Heart right ventricle (tissue), 16 donors: ENCODE measurements at regions not wholly inside any gene's neighbourhood (a gene's known extent, or its start where the extent isn't known, plus 50 kb on each side); places are given as distances from the start of the nearest gene placed in this dataset.
A peak's percentile ranks its signal among the peaks of the same experiment; 100 is the strongest.

Experiments used
- ATAC-seq, 8 donors: fragments of 200-7000 bp; cut with Tn5 transposase; one replicate each; pipeline ENCODE4 v1.9.1; 2020; ENCODE audit warnings: mild to moderate bottlenecking in 8 of 8, moderate library complexity in 8 of 8, moderate number of reproducible peaks in 1 of 8
- DNase-seq, 2 donors: peaks; one replicate each; pipeline ENCODE4 v3.0.0-alpha.2; 2020
- H3K27ac ChIP-seq, 10 donors: fragments of 200-600 bp; sonication (generic) in 2 of 10; one replicate each; pipeline versions ENCODE4 v1.5.0 to v1.8.0; 2020 to 2022; ENCODE audit warnings: mild to moderate bottlenecking in 3 of 10
- H3K27me3 ChIP-seq, 7 donors: fragments of 200-600 bp; one replicate each; pipeline ENCODE4 v1.8.0; 2021 to 2022; ENCODE audit warnings: mild to moderate bottlenecking in 2 of 7
- H3K36me3 ChIP-seq, 9 donors: fragments of 200-600 bp; sonication (generic) in 1 of 9; one replicate each; pipeline versions ENCODE4 v1.5.0 to v1.8.0; 2020 to 2022; ENCODE audit warnings: mild to moderate bottlenecking in 2 of 9
- H3K4me1 ChIP-seq, 9 donors: fragments of 200-600 bp; sonication (generic) in 1 of 9; one replicate each; pipeline versions ENCODE4 v1.5.0 to v1.8.0; 2020 to 2022; ENCODE audit warnings: mild to moderate bottlenecking in 4 of 9
- H3K4me3 ChIP-seq, 10 donors: fragments of 200-600 bp; sonication (generic) in 2 of 10; one replicate each; pipeline versions ENCODE4 v1.5.0 to v1.8.0; 2020 to 2022; ENCODE audit warnings: mild to moderate bottlenecking in 7 of 10, moderate library complexity in 2 of 10
- H3K9me3 ChIP-seq, 11 donors: fragments of 200-600 bp in 10 of 11; sonication (generic) in 2 of 11; one replicate each; pipeline versions ENCODE4 v1.5.0 to v1.8.0; 2013 to 2022; ENCODE audit warnings: mild to moderate bottlenecking in 2 of 11, control low read depth in 1 of 11, moderate library complexity in 1 of 11
- CTCF ChIP-seq, 9 donors: fragments of 200-600 bp; sonication (generic) in 2 of 9; IDR thresholded peaks; one replicate each; pipeline versions ENCODE4 v1.5.0 to v1.8.0; 2021 to 2022; ENCODE audit warnings: antibody characterized with exemption in 9 of 9, mild to moderate bottlenecking in 5 of 9, moderate library complexity in 1 of 9
- WGBS, 2 donors: extraction: QIAGEN DNeasy Blood & Tissue Kit; methylation state at CpG; one replicate each; pipeline ENCODE4 v1.1.7; 2013; ENCODE audit warnings: inconsistent platforms in 1 of 2; 5-methylcytosine and 5-hydroxymethylcytosine counted together
- intact Hi-C, 10 donors: fragments of 100-400 bp; cut with DNase I; formaldehyde crosslinking; loops; one replicate each; pipeline versions ENCODE4 v1.11.1 to v1.14.2; 2022
- donor health status: Arrhythmogenic right ventricular cardiomyopathy.
- donor health status: ischemic (EF 13 %, LVEDD 7.1; RV severe dilation, severe dysfunction).
- donor health status: healthy with polysubstance abuse.
- donor health status: DM: no; HTN: yes; CAD: no.
- donor health status: DM: no; HTN: no; CAD: no.
- donor health status: ischemic (EF 25% LVEDD 6.9; RV normal size, moderate dysfunction).
- donor health status: ischemic (EF 25% LVEDD 5.7; RV mildly dilated, moderate dysfunction).
- donor health status: healthy.
- donor health status: DM: yes; HTN: yes; CAD: no.
- donor health status: Ischemic cardiomyopathy.
- donor health status: ischemic (EF 35%, LVEDD 5.7; RV mildly dilated, moderate dysfunction).
- donor health status: nonischemic (EF 11% LVEDD 7.7; RV severe dilation, severe dysfunction).
- donor health status: DM: yes; HTN: yes; CAD: no.
- donor health status: PGD.
- donor health status: ischemic (EF 29% LVEDD 5.4; RV normal size, mild dysfunction).
- donor health status: nonischemic (EF 23%, LVEDD 6.1; RV moderate dilation, normal function).

- intact Hi-C loops, result no loop called here
- no peak for ATAC-seq
- no peak for TF ChIP-seq CTCF (IDR thresholded peaks at IDR 0.05)
- peaks cover 0 to 21% (median 12%) of the 10 kb centered on the region in 7 donors for H3K27me3 ChIP-seq
- no peak overlapping the region for H3K27ac ChIP-seq
- H3K4me1 ChIP-seq, result no peaks in the 10 kb centered on the region
- H3K4me3 ChIP-seq, result no peak overlapping the region
- no peaks in the 10 kb centered on the region for H3K36me3 ChIP-seq
- no peak for DNase-seq
- 56 to 81% methylated on average over 1 of the region's 1 CpG for WGBS, 2 donors
- peaks cover 0 to 45% (median 23%) of the 10 kb centered on the region in 11 donors for H3K9me3 ChIP-seq
Measured at GRCh38 chr4:1589098-1589497, 95.0 kb downstream of the FAM53A start.

GRCh38 chr4:1588306-1588705 is 95.8 kb downstream of the FAM53A start:
- H3K9me3 ChIP-seq, result peaks cover 0 to 45% (median 23%) of the 10 kb centered on the region in 11 donors
- no peak for DNase-seq
- intact Hi-C loops, result no loop called here
- H3K4me1 ChIP-seq, result no peaks in the 10 kb centered on the region
- H3K36me3 ChIP-seq, result no peaks in the 10 kb centered on the region
- peaks cover 0 to 14% (median 5%) of the 10 kb centered on the region in 7 donors for H3K27me3 ChIP-seq
- no peak overlapping the region for H3K27ac ChIP-seq
- TF ChIP-seq CTCF (IDR thresholded peaks at IDR 0.05), result no peak
- ATAC-seq, result no peak
- H3K4me3 ChIP-seq, result no peak overlapping the region
- WGBS, 2 donors, result 83 to 84% methylated on average over 5 of the region's 5 CpGs

GRCh38 chr4:1584498-1584897 is 99.6 kb downstream of the FAM53A start:
- peaks cover 0 to 6% (median 0%) of the 10 kb centered on the region in 7 donors for H3K27me3 ChIP-seq
- WGBS, 2 donors, result 63 to 70% methylated on average over 3 of the region's 3 CpGs
- no peak for ATAC-seq
- peak in 1 of 2 donors; percentile 0 for DNase-seq
- H3K36me3 ChIP-seq, result no peaks in the 10 kb centered on the region
- TF ChIP-seq CTCF (IDR thresholded peaks at IDR 0.05), result no peak
- no peak overlapping the region for H3K27ac ChIP-seq
- intact Hi-C loops, result no loop called here
- peaks cover 0 to 14% (median 8%) of the 10 kb centered on the region in 9 donors for H3K4me1 ChIP-seq
- H3K9me3 ChIP-seq, result peaks cover 0 to 21% (median 10%) of the 10 kb centered on the region in 11 donors
- H3K4me3 ChIP-seq, result no peak overlapping the region

GRCh38 chr4:1583859-1584258 is 100.3 kb downstream of the FAM53A start:
- Histone ChIP-seq H3K4me3 (no peak overlapping the region), H3K36me3 (no peaks in the 10 kb centered on the region), H3K27me3 (peaks cover 0 to 9% (median 0%) of the 10 kb centered on the region in 7 donors), H3K9me3 (peaks cover 0 to 15% (median 4%) of the 10 kb centered on the region in 11 donors), H3K4me1 (peaks cover 0 to 15% (median 10%) of the 10 kb centered on the region in 9 donors), H3K27ac (no peak overlapping the region)
- ATAC-seq (no peak), DNase-seq (no peak)
- no peak for TF ChIP-seq CTCF (IDR thresholded peaks at IDR 0.05)
- 73 to 75% methylated on average over 5 of the region's 5 CpGs for WGBS, 2 donors
- intact Hi-C loops, result no loop called here
